Adrenal gland (tissue), 9 donors: ENCODE measurements at regions not wholly inside any gene's neighbourhood (a gene's known extent, or its start where the extent isn't known, plus 50 kb on each side); places are given as distances from the start of the nearest gene placed in this dataset.

Experiments used
- DNase-seq, 7 donors: peaks; one replicate each; pipeline ENCODE4 v3.0.0-alpha.2; 2019 to 2020
- H3K27ac ChIP-seq, 5 donors: fragments of 200-600 bp; sonication (generic) in 4 of 5; 1 replicate in 3 of 5; 2 replicates in 2 of 5; pipeline versions ENCODE4 v1.5.1 to v1.8.0; 2016 to 2020; ENCODE audit warnings: mild to moderate bottlenecking in 1 of 5
- H3K27me3 ChIP-seq: fragments of 200-600 bp; 2 replicates; pipeline ENCODE4 v1.8.0; 2021
- H3K36me3 ChIP-seq, 2 donors: fragments of 200-600 bp; replicated peaks in 1 of 2; 1 replicate in 1 of 2; 2 replicates in 1 of 2; pipeline versions ENCODE4 v1.5.1 to v1.8.0; 2018 to 2022
- H3K4me1 ChIP-seq, 2 donors: fragments of 200-600 bp; replicated peaks in 1 of 2; 1 replicate in 1 of 2; 2 replicates in 1 of 2; pipeline versions ENCODE4 v1.5.1 to v1.8.0; 2018 to 2021
- H3K4me3 ChIP-seq, 4 donors: fragments of 200-600 bp; sonication (generic) in 3 of 4; one replicate each; pipeline ENCODE4 v1.5.1; 2016 to 2018
- H3K9me3 ChIP-seq, 3 donors: fragments of 200-600 bp; sonication (generic) in 1 of 3; replicated peaks in 1 of 3; 1 replicate in 2 of 3; 2 replicates in 1 of 3; pipeline versions ENCODE4 v1.5.1 to v1.8.0; 2016 to 2021
- CTCF ChIP-seq, 6 experiments: fragments of 450-650 bp in 4 of 6; fragments of 200-600 bp in 2 of 6; sonication (generic) in 1 of 6; IDR thresholded peaks; 1 replicate in 5 of 6; 2 replicates in 1 of 6; pipeline versions ENCODE4 v1.5.1 to v1.8.0; 2016 to 2021; ENCODE audit warnings: antibody characterized with exemption in 6 of 6, mild to moderate bottlenecking in 2 of 6, moderate library complexity in 1 of 6
- POLR2A ChIP-seq, 2 donors: fragments of 450-650 bp; IDR thresholded peaks; one replicate each; pipeline ENCODE4 v1.6.1; 2017; ENCODE audit warnings: antibody characterized with exemption in 2 of 2, mild to moderate bottlenecking in 2 of 2, moderate library complexity in 1 of 2
- WGBS, 4 donors: extraction: QIAGEN DNeasy Blood & Tissue Kit in 2 of 4; methylation state at CpG; one replicate each; pipeline versions ENCODE4 v1.1.5 to v1.1.7; 2013 to 2017; 5-methylcytosine and 5-hydroxymethylcytosine counted together
- intact Hi-C, 2 donors: fragments of 100-400 bp; cut with DNase I; formaldehyde crosslinking; loops; one replicate each; pipeline versions ENCODE4 v1.14.1 to v1.15.0; 2022 to 2023
- donor health status: healthy with polysubstance abuse.
- donor health status: Bipolar disorder and iron deficiency.
- donor health status: DM: yes; HTN: yes; CAD: no.
- donor health status: DM: no; HTN: no; CAD: no.
- donor health status: DM: no; HTN: no; CAD: no.

GRCh38 chr6:145147559-145147958 is 587.8 kb downstream of the EPM2A start:
- Histone ChIP-seq H3K27me3 (no peaks in the 10 kb centered on the region), H3K4me3 (no peak overlapping the region), H3K27ac (no peak overlapping the region), H3K36me3 (no peaks in the 10 kb centered on the region), H3K9me3 (no peaks in the 10 kb centered on the region), H3K4me1 (peaks cover 5 to 18% of the 10 kb centered on the region in 2 donors)
- no peak for DNase-seq
- intact Hi-C loops = no loop called here
- TF ChIP-seq CTCF (IDR thresholded peaks at IDR 0.05) (no peak), POLR2A (IDR thresholded peaks at IDR 0.05) (no peak)

- intact Hi-C loops = no loop called here
- no peak for TF ChIP-seq CTCF (IDR thresholded peaks at IDR 0.05)
- no peaks in the 10 kb centered on the region for H3K27me3 ChIP-seq
- H3K36me3 ChIP-seq = no peaks in the 10 kb centered on the region
- DNase-seq = peak; percentile 67 to 89 (median 81)
- H3K9me3 ChIP-seq = no peaks in the 10 kb centered on the region
- no peak overlapping the region for H3K4me3 ChIP-seq
- H3K27ac ChIP-seq = peak overlapping the region in 1 of 5 donors; percentile 9
- H3K4me1 ChIP-seq = peaks cover 5 to 18% of the 10 kb centered on the region in 2 donors
- 37 to 50% (median 45%) methylated on average over 3 of the region's 3 CpGs for WGBS, 4 donors
Measured at GRCh38 chr6:145147981-145148749, 587.2 kb downstream of the EPM2A start.

- Histone ChIP-seq H3K4me1 (peaks cover 5 to 18% of the 10 kb centered on the region in 2 donors), H3K36me3 (no peaks in the 10 kb centered on the region), H3K27me3 (no peaks in the 10 kb centered on the region), H3K4me3 (no peak overlapping the region), H3K27ac (no peak overlapping the region), H3K9me3 (no peaks in the 10 kb centered on the region)
- no peak for DNase-seq
- intact Hi-C loops = no loop called here
- 26 to 41% (median 36%) methylated on average over 2 of the region's 2 CpGs for WGBS, 4 donors
- TF ChIP-seq CTCF (IDR thresholded peaks at IDR 0.05) (no peak), POLR2A (IDR thresholded peaks at IDR 0.05) (no peak)
Measured at GRCh38 chr6:145148776-145149175, 586.5 kb downstream of the EPM2A start.

GRCh38 chr6:145151624-145152023 is 583.7 kb downstream of the EPM2A start:
- no peak for TF ChIP-seq POLR2A (IDR thresholded peaks at IDR 0.05)

GRCh38 chr6:145153495-145153894 is 581.8 kb downstream of the EPM2A start:
- Histone ChIP-seq H3K4me3 (no peak overlapping the region), H3K27ac (no peak overlapping the region), H3K4me1 (peaks cover 0 to 9% of the 10 kb centered on the region in 2 donors), H3K9me3 (no peaks in the 10 kb centered on the region), H3K27me3 (no peaks in the 10 kb centered on the region), H3K36me3 (no peaks in the 10 kb centered on the region)
- DNase-seq = no peak
- no peak for TF ChIP-seq CTCF (IDR thresholded peaks at IDR 0.05)
- no peak for TF ChIP-seq POLR2A (IDR thresholded peaks at IDR 0.05)
- intact Hi-C loops = no loop called here
- whole genome bisulfite sequencing, 4 donors = 88 to 94% (median 93%) methylated on average over 6 of the region's 6 CpGs

More at GRCh38 chr6:145151624-145152023, 583.7 kb downstream of the EPM2A start:
- H3K9me3 ChIP-seq = no peaks in the 10 kb centered on the region
- H3K4me1 ChIP-seq = peaks cover 5 to 18% of the 10 kb centered on the region in 2 donors
- no peaks in the 10 kb centered on the region for H3K27me3 ChIP-seq
- no peak overlapping the region for H3K4me3 ChIP-seq
- 78 to 85% (median 82%) methylated on average over 3 of the region's 3 CpGs for WGBS, 4 donors
- intact Hi-C loops = no loop called here
- H3K36me3 ChIP-seq = no peaks in the 10 kb centered on the region
- DNase-seq = no peak
- no peak overlapping the region for H3K27ac ChIP-seq
